ENCODE measurements at regions not wholly inside any gene's neighbourhood (a gene's known extent, or its start where the extent isn't known, plus 50 kb on each side); places are given as distances from the start of the nearest gene placed in this dataset.
"Not testable (repeated sequence)": the region's sequence is repeated elsewhere in the genome, so short reads cannot be mapped to it uniquely, and the experiment has no call there.

- no peak for DNase-seq (ENCODE audit: low spot score)
These were observed 248.0 kb upstream of the FZD8 start for GRCh38 chr10:35889971-35890675.

- no peak for DNase-seq (ENCODE audit: low spot score)
These were observed 247.1 kb upstream of the FZD8 start for GRCh38 chr10:35889226-35889625.

GRCh38 chr10:35888400-35888799 lies 246.3 kb upstream of the FZD8 start:
- no peak for DNase-seq (ENCODE audit: low spot score)

DNA sequence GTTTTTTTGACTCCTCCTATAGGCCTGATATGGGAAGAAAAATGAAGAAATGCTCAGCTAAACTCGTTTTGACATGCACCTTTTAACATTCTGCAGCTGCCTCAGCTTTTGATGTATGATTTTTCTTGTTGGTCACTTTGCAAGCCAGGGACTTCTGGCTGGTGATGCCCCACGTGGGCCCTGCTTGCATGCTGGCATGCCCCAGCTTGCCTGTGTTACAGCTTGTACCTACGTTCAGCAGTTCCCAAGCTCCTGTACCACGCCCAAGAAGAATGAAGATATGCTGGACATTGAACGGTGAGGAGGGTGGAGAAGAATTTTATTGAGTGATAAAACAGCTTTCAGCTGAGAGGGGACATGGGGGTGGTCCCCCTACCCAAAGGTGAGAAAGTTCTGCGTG lies 245.6 kb upstream of the FZD8 start:
- no peak for DNase-seq (ENCODE audit: low spot score)

- DNase-seq (ENCODE audit: low spot score) = no peak
These were observed 243.0 kb upstream of the FZD8 start for GRCh38 chr10:35885076-35885475.

GRCh38 chr10:35884657-35885071 lies 242.6 kb upstream of the FZD8 start:
- DNase-seq (ENCODE audit: low spot score) = no peak

GRCh38 chr10:35882422-35883150 lies 240.5 kb upstream of the FZD8 start:
- no peak for DNase-seq (ENCODE audit: low spot score)

- DNase-seq (ENCODE audit: low spot score) = no peak
These were observed 239.2 kb upstream of the FZD8 start for GRCh38 chr10:35881320-35881719.

- no peak for DNase-seq (ENCODE audit: low spot score)
These were observed 234.2 kb upstream of the FZD8 start for GRCh38 chr10:35876248-35876647.

DNA sequence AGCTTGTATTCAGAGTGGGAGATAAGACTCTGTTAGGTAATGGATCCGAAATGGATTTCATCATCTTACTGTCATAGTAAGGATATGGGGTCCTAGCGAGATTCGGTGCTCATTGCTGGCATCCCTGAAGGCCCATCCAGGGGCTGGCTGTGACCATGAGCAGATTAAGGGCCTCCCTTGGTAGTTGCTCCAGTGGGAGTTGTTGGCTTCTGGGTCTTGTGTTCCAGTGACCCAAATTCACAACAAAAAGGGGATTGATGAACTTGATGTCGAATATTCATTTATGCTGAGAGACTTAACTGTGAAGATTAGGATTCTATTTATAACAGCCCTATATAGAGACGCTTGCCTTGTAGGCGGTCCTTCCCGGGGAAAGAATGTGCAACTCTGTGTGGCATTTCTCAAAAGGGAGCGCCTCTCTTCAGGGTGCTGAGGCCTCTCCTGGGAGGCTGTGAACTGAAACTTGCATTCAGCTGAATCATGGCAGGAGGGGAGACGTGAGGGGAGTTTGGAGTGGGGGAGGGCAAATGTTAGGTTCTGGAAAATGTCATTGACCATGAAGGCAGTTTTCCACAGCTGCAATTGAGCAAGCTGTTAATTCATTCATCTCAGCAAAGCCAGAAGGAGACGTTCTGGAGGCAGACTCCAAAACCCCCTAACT lies 233.1 kb upstream of the FZD8 start:
- no peak for DNase-seq (ENCODE audit: low spot score)

- DNase-seq (ENCODE audit: low spot score) = no peak
These were observed 232.4 kb upstream of the FZD8 start for GRCh38 chr10:35874311-35875015.

GRCh38 chr10:35872671-35873070 lies 230.6 kb upstream of the FZD8 start:
- DNase-seq (ENCODE audit: low spot score) = no peak

DNA sequence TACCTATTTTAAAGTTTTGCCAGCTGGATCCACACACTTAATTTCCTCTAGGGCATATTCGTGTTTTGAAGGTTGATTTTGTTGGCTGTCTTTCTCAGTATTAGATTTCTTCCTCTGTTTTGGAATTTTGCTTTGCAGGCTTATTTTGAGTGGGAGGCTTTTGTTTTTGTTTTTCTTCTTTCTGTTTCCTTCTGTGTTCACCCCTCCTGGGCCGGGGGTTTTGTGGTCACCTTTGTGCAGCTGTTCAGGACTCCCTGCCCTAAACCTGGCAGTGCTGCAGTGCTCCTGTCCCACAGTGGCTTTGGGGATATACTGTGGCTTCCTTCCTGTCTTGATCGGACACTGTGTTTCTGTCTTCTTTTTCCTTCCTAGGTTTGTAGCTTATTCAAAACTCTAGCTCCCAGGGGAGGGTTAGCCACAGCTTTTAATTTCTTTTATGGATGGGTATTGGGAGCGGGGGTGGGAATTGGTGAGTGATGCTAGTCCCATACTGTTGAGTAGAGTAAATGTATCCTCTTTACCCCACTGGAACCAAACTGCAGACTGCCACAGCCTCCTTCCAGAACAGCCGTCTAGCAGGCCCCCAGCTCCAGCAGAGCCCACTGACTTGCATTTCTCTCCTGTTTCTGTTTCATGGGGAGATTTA lies 228.7 kb upstream of the FZD8 start:
- no peak for DNase-seq (ENCODE audit: low spot score)

DNA sequence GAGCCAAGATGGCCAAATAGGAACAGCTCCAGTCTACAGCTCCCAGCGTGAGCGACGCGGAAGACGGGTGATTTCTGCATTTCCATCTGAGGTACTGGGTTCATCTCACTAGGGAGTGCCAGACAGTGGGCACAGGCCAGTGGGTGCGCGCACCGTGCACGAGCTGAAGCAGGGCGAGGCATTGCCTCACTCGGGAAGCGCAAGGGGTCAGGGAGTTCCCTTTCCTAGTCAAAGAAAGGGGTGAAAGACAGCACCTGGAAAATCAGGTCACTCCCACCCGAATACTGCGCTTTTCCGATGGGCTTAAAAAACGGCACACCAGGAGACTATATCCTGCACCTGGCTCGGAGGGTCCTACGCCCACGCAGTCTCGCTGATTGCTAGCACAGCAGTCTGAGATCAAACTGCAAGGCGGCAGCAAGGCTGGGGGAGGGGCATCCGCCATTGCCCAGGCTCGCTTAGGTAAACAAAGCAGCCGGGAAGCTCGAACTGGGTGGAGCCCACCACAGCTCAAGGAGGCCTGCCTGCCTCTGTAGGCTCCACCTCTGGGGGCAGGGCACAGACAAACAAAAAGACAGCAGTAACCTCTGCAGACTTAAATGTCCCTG lies 216.7 kb upstream of the FZD8 start:
- DNase-seq (ENCODE audit: low spot score) = not testable (repeated sequence)

DNA sequence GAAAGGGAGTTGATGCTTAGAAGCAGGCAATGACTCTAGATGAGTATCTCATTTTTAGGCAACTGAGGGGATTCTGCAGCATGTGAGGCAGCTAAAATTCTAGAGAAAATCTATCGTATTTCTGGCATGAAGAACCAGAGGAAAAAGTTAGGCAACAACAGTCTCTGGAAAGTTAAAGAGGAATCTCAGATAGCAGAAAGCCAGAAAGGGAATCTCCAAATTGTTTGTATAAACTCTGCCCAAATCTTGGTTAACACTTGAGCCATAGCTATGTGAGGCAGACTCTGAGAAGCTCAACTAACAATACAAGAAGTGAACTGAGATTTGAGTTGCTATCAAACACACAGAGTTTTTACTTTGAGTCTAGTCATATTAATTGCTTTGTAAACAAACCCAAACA lies 215.8 kb upstream of the FZD8 start:
- DNase-seq (ENCODE audit: low spot score) = no peak

DNA sequence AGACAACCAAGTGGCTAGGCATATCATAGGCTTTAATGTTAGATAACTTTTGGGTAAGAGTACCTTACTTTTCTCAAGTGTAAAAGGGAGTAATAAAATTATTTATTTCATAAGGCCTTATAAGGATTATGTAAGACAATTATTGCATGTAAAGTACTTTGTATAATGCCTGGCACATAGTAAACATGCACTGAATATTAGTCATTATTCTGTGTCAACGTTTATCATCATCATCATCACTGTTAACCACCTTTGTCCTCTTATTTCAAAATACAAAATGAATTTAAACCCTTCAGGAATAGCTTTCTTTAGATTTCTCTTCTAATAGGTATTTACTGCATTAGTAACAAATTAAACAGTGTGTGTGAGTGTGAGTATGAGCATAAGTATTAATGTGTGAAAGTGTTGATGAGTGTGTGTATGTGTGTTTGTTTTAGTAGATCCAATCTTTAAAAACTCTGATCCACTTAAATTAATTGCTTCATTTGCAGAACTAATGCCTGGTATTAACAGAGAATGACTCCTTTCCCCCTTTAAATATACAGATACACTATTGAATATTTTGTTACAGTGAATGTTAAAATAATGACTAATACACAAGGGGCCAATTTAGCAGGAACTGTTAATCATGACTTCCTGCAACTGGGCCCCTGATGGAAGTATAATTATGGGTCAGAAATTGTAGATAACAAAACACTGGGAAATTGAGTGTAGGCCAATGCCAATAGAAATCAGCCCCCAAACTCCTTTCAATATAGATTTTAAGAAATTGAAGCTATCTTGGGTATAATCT lies 213.3 kb upstream of the FZD8 start:
- DNase-seq (ENCODE audit: low spot score) = no peak

DNA sequence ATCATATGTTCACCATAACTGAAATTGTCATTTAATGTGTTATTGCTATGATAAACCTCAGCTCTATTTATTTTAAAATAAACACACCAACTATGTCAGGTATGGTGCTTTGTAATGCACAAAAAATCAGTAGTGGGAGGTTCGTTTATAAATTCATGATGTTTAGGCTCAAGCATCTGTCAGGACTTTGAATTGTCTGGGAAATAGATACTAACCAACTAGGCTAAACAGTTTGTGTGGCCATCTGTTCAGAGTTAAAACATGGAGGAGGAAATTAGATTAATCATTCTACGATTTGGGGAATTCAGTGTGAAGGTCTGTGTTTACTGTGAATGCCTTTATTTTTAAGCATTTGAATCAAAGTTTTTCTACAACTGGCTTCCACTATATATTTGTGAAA lies 212.6 kb upstream of the FZD8 start:
- no peak for DNase-seq (ENCODE audit: low spot score)

- DNase-seq (ENCODE audit: low spot score) = no peak
These were observed 210.6 kb upstream of the FZD8 start for GRCh38 chr10:35852721-35853120.

- no peak for DNase-seq (ENCODE audit: low spot score)
These were observed 206.3 kb upstream of the FZD8 start for GRCh38 chr10:35848412-35848811.

DNA sequence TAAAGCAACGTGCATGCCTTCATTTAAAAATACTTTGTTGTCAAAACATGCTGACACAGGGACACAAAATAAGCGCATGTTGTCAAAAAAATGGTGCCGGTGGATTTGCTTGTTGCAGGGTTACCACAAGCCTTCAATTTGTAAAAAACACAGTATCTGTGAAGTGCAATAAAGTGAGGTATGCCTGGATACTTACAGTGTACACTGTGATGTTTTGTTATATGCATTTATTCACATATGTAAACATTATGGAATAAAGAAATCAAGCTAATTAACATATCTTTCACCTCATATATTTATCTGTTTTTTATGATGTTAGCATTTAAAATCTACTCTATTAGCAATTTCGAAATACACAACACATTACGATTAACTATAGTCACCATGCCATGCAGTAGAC lies 202.6 kb upstream of the FZD8 start:
- no peak for DNase-seq (ENCODE audit: low spot score)

Data from NAMALWA (cell line).